ENCODE measurements at regions not wholly inside any gene's neighbourhood (a gene's known extent, or its start where the extent isn't known, plus 50 kb on each side); places are given as distances from the start of the nearest gene placed in this dataset.
"Not testable (repeated sequence)": the region's sequence is repeated elsewhere in the genome, so short reads cannot be mapped to it uniquely, and the experiment has no call there.

DNA sequence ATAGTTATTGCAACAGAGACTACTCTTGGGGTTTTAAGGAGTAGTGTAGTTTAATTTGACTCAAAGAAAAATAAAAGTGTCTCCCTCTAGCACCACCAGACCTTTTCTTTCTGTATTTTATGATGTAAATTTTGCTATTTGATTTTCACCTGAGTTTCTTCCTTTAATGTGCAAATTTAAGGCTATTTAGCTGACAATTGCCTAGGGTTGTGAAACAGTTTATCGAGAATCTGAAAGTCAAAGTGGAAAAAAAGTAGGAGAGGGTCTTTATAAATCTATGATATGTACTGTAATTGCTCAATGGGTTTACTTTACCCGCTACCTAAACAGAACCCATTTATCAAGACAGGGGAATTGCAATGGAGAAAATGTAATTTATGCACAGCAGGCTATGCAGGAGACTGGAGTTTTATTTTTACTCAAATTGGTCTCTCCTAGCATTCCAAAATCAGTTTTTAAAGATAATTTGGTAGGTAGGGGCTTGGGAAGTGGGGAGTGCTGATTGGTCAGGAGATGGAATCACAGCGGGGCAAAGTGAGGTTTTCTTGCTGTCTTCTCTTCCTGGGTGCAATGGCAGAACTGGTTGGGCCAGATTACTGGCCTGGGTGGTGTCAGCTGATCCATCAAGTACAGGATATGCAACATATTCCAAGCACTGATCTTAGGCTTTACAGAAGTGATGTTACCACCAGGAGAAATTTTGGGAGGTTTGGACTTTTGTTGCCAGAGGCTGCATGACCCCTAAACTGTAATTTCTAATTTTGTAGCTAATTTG, 228.6 kb upstream of the TACR3 start:
- no peak overlapping the region for H3K27ac ChIP-seq (ENCODE audit: low read depth, low read length)
- H3K27me3 ChIP-seq (ENCODE audit: control insufficient read depth in 5 of 5, insufficient read depth in 4 of 5, low read length in 5 of 5) = no peaks in the 10 kb centered on the region
- no peak overlapping the region for H3K9ac ChIP-seq (ENCODE audit: low read length in 5 of 5)

GRCh38 chr4:103947617-103948016, 227.8 kb upstream of the TACR3 start:
- Histone ChIP-seq H3K4me3 (ENCODE audit: low read depth in 1 of 5, low read length in 5 of 5) (no peak overlapping the region), H3K4me1 (ENCODE audit: control insufficient read depth in 5 of 5, insufficient read depth in 5 of 5, low read length in 5 of 5) (peaks cover 0 to 2% (median 0%) of the 10 kb centered on the region in 5 donors), H3K9ac (ENCODE audit: low read length in 5 of 5) (no peak overlapping the region), H3K9me3 (ENCODE audit: control insufficient read depth in 5 of 5, low read length in 5 of 5) (peaks cover 0 to 3% (median 0%) of the 10 kb centered on the region in 5 donors), H3K27me3 (ENCODE audit: control insufficient read depth in 5 of 5, insufficient read depth in 4 of 5, low read length in 5 of 5) (no peaks in the 10 kb centered on the region), H3K36me3 (ENCODE audit: control insufficient read depth in 5 of 5, insufficient read depth in 5 of 5, low read length in 5 of 5) (no peaks in the 10 kb centered on the region), H3K27ac (ENCODE audit: low read depth, low read length) (no peak overlapping the region)

More for the DNA sequence above, 228.6 kb upstream of the TACR3 start:
- Histone ChIP-seq H3K4me3 (ENCODE audit: low read depth in 1 of 5, low read length in 5 of 5) (no peak overlapping the region), H3K9me3 (ENCODE audit: control insufficient read depth in 5 of 5, low read length in 5 of 5) (peaks cover 0 to 3% (median 0%) of the 10 kb centered on the region in 5 donors), H3K36me3 (ENCODE audit: control insufficient read depth in 5 of 5, insufficient read depth in 5 of 5, low read length in 5 of 5) (no peaks in the 10 kb centered on the region), H3K4me1 (ENCODE audit: control insufficient read depth in 5 of 5, insufficient read depth in 5 of 5, low read length in 5 of 5) (peaks cover 0 to 2% (median 0%) of the 10 kb centered on the region in 5 donors)

DNA sequence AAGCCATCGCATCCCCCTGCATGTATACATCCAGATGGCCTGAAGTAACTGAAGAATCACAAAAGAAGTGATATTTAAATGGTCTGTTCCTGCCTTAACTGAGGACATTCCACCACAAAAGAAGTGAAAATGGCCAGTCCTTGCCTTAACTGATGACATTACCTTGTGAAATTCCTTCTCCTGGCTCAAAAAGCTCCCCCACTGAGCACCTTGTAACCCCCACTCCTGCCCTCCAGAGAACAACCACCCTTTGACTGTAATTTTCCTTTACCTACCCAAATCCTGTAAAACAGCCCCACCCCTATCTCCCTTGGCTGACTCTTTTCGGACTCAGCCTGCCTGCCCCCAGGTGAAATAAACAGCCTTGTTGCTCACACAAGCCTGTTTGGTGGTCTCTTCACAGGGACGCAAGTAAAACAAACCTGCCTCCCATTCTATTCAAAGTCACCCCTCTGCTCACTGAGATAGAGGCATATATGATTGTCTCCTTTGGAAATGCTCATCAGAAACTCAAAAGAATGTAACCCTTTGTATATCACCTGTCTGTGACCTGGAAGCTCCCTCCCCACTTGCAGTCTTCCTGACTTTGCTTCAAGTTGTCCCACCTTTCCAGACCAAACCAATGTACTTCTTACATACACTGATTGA, 227.0 kb upstream of the TACR3 start:
- not testable (repeated sequence) for H3K27me3 ChIP-seq (ENCODE audit: control insufficient read depth in 5 of 5, insufficient read depth in 4 of 5, low read length in 5 of 5); H3K36me3 ChIP-seq (ENCODE audit: control insufficient read depth in 5 of 5, insufficient read depth in 5 of 5, low read length in 5 of 5)

DNA sequence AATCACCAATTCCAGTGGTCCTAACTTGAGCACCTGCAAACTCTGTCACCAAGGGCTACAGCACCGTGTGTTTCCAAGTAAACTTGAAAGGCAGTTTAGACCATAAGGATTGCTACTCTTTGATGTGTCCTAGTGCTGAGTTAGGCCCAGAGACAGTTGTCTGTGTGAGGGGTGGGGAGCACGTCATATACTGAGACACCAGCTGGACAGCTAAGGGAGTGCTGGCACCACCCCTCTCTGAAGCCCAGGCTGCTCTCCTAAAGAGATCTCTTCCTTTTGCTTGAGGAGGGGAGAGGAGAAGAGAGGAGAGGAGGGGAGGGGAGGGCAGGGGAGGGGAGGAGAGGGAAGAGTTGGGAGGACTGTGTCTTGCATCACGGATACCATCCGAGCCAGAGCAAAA, 218.7 kb upstream of the TACR3 start:
- Histone ChIP-seq H3K9me3 (ENCODE audit: control insufficient read depth in 5 of 5, low read length in 5 of 5) (peaks cover 0 to 4% (median 0%) of the 10 kb centered on the region in 5 donors), H3K27ac (ENCODE audit: low read depth, low read length) (no peak overlapping the region), H3K27me3 (ENCODE audit: control insufficient read depth in 5 of 5, insufficient read depth in 4 of 5, low read length in 5 of 5) (no peaks in the 10 kb centered on the region), H3K4me1 (ENCODE audit: control insufficient read depth in 5 of 5, insufficient read depth in 5 of 5, low read length in 5 of 5) (no peaks in the 10 kb centered on the region), H3K4me3 (ENCODE audit: low read depth in 1 of 5, low read length in 5 of 5) (no peak overlapping the region), H3K9ac (ENCODE audit: low read length in 5 of 5) (no peak overlapping the region), H3K36me3 (ENCODE audit: control insufficient read depth in 5 of 5, insufficient read depth in 5 of 5, low read length in 5 of 5) (no peaks in the 10 kb centered on the region)

More for the DNA sequence above, 227.0 kb upstream of the TACR3 start:
- H3K9ac ChIP-seq (ENCODE audit: low read length in 5 of 5); H3K9me3 ChIP-seq (ENCODE audit: control insufficient read depth in 5 of 5, low read length in 5 of 5); H3K4me1 ChIP-seq (ENCODE audit: control insufficient read depth in 5 of 5, insufficient read depth in 5 of 5, low read length in 5 of 5); H3K27ac ChIP-seq (ENCODE audit: low read depth, low read length); H3K4me3 ChIP-seq (ENCODE audit: low read depth in 1 of 5, low read length in 5 of 5): not testable (repeated sequence)

GRCh38 chr4:103936653-103937145, 216.9 kb upstream of the TACR3 start:
- Histone ChIP-seq H3K36me3 (ENCODE audit: control insufficient read depth in 5 of 5, insufficient read depth in 5 of 5, low read length in 5 of 5) (no peaks in the 10 kb centered on the region), H3K9me3 (ENCODE audit: control insufficient read depth in 5 of 5, low read length in 5 of 5) (peaks cover 0 to 4% (median 0%) of the 10 kb centered on the region in 5 donors), H3K4me3 (ENCODE audit: low read depth in 1 of 5, low read length in 5 of 5) (no peak overlapping the region), H3K27me3 (ENCODE audit: control insufficient read depth in 5 of 5, insufficient read depth in 4 of 5, low read length in 5 of 5) (no peaks in the 10 kb centered on the region), H3K27ac (ENCODE audit: low read depth, low read length) (no peak overlapping the region), H3K4me1 (ENCODE audit: control insufficient read depth in 5 of 5, insufficient read depth in 5 of 5, low read length in 5 of 5) (no peaks in the 10 kb centered on the region), H3K9ac (ENCODE audit: low read length in 5 of 5) (no peak overlapping the region)

- Histone ChIP-seq H3K4me3 (ENCODE audit: low read depth in 1 of 5, low read length in 5 of 5) (no peak overlapping the region), H3K27ac (ENCODE audit: low read depth, low read length) (no peak overlapping the region)
These were observed 214.5 kb upstream of the TACR3 start for GRCh38 chr4:103934178-103934789.

GRCh38 chr4:103928370-103928769, 208.6 kb upstream of the TACR3 start:
- H3K4me1 ChIP-seq (ENCODE audit: control insufficient read depth in 5 of 5, insufficient read depth in 5 of 5, low read length in 5 of 5) = no peaks in the 10 kb centered on the region
- no peak overlapping the region for H3K9ac ChIP-seq (ENCODE audit: low read length in 5 of 5)
- H3K36me3 ChIP-seq (ENCODE audit: control insufficient read depth in 5 of 5, insufficient read depth in 5 of 5, low read length in 5 of 5) = no peaks in the 10 kb centered on the region
- no peaks in the 10 kb centered on the region for H3K9me3 ChIP-seq (ENCODE audit: control insufficient read depth in 5 of 5, low read length in 5 of 5)
- no peaks in the 10 kb centered on the region for H3K27me3 ChIP-seq (ENCODE audit: control insufficient read depth in 5 of 5, insufficient read depth in 4 of 5, low read length in 5 of 5)
- H3K4me3 ChIP-seq (ENCODE audit: low read depth in 1 of 5, low read length in 5 of 5) = no peak overlapping the region
- H3K27ac ChIP-seq (ENCODE audit: low read depth, low read length) = no peak overlapping the region

More at GRCh38 chr4:103934178-103934789, 214.5 kb upstream of the TACR3 start:
- Histone ChIP-seq H3K9me3 (ENCODE audit: control insufficient read depth in 5 of 5, low read length in 5 of 5) (peaks cover 0 to 4% (median 0%) of the 10 kb centered on the region in 5 donors), H3K27me3 (ENCODE audit: control insufficient read depth in 5 of 5, insufficient read depth in 4 of 5, low read length in 5 of 5) (no peaks in the 10 kb centered on the region), H3K9ac (ENCODE audit: low read length in 5 of 5) (no peak overlapping the region), H3K4me1 (ENCODE audit: control insufficient read depth in 5 of 5, insufficient read depth in 5 of 5, low read length in 5 of 5) (no peaks in the 10 kb centered on the region), H3K36me3 (ENCODE audit: control insufficient read depth in 5 of 5, insufficient read depth in 5 of 5, low read length in 5 of 5) (no peaks in the 10 kb centered on the region)

GRCh38 chr4:103923551-103923950, 203.8 kb upstream of the TACR3 start:
- no peak overlapping the region for H3K4me3 ChIP-seq (ENCODE audit: low read depth in 1 of 5, low read length in 5 of 5)
- H3K36me3 ChIP-seq (ENCODE audit: control insufficient read depth in 5 of 5, insufficient read depth in 5 of 5, low read length in 5 of 5) = no peaks in the 10 kb centered on the region
- no peak overlapping the region for H3K27ac ChIP-seq (ENCODE audit: low read depth, low read length)
- no peaks in the 10 kb centered on the region for H3K4me1 ChIP-seq (ENCODE audit: control insufficient read depth in 5 of 5, insufficient read depth in 5 of 5, low read length in 5 of 5)
- H3K9ac ChIP-seq (ENCODE audit: low read length in 5 of 5) = no peak overlapping the region
- H3K9me3 ChIP-seq (ENCODE audit: control insufficient read depth in 5 of 5, low read length in 5 of 5) = no peaks in the 10 kb centered on the region
- no peaks in the 10 kb centered on the region for H3K27me3 ChIP-seq (ENCODE audit: control insufficient read depth in 5 of 5, insufficient read depth in 4 of 5, low read length in 5 of 5)

DNA sequence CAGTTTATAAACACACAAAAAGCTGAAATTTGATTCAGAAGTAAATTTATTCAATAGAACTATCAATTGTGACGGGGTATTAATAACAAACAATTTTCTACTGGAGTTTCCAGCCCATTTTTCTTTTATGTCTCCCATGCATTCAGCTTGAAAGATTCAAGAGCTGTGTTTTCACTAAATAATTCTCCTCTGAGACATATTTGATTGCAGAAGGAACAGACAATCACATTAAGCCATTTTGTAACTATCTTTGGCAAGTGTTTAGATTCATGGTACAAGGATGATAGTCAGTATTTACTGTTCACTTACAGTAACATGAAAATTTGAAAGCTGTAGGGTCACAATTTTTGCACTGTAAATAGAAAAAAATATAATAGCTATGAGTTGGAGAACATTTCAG, 198.4 kb upstream of the TACR3 start:
- H3K27me3 ChIP-seq (ENCODE audit: control insufficient read depth in 5 of 5, insufficient read depth in 4 of 5, low read length in 5 of 5) = no peaks in the 10 kb centered on the region
- H3K4me1 ChIP-seq (ENCODE audit: control insufficient read depth in 5 of 5, insufficient read depth in 5 of 5, low read length in 5 of 5) = no peaks in the 10 kb centered on the region
- H3K4me3 ChIP-seq (ENCODE audit: low read depth in 1 of 5, low read length in 5 of 5) = no peak overlapping the region
- H3K36me3 ChIP-seq (ENCODE audit: control insufficient read depth in 5 of 5, insufficient read depth in 5 of 5, low read length in 5 of 5) = no peaks in the 10 kb centered on the region
- H3K27ac ChIP-seq (ENCODE audit: low read depth, low read length) = no peak overlapping the region
- H3K9me3 ChIP-seq (ENCODE audit: control insufficient read depth in 5 of 5, low read length in 5 of 5) = no peaks in the 10 kb centered on the region
- no peak overlapping the region for H3K9ac ChIP-seq (ENCODE audit: low read length in 5 of 5)

Measured in subcutaneous abdominal adipose tissue (tissue), 5 donors.